ENCODE measurements at regions not wholly inside any gene's neighbourhood (a gene's known extent, or its start where the extent isn't known, plus 50 kb on each side); places are given as distances from the start of the nearest gene placed in this dataset.

DNA sequence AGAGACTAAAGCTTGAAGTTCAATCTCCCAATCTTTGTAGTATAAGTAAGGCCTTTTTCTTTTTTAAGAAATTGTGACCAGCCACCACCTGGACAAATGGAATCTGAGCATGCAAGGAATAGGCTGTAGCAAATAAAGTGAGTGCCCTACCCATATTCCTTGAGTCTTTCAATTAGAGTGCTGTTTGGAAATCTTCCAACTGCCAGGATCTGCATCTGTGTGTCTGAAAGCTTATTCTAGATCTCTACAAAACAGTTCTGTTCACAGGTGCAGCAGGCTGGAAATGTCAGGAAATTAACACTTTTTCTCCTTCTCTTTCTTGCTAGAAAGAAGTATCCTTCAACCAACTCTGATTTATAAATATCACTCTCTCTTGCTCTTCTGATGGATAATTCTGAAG is 76.7 kb upstream of the NDST3 start:
- TF ChIP-seq, protein P1, sequence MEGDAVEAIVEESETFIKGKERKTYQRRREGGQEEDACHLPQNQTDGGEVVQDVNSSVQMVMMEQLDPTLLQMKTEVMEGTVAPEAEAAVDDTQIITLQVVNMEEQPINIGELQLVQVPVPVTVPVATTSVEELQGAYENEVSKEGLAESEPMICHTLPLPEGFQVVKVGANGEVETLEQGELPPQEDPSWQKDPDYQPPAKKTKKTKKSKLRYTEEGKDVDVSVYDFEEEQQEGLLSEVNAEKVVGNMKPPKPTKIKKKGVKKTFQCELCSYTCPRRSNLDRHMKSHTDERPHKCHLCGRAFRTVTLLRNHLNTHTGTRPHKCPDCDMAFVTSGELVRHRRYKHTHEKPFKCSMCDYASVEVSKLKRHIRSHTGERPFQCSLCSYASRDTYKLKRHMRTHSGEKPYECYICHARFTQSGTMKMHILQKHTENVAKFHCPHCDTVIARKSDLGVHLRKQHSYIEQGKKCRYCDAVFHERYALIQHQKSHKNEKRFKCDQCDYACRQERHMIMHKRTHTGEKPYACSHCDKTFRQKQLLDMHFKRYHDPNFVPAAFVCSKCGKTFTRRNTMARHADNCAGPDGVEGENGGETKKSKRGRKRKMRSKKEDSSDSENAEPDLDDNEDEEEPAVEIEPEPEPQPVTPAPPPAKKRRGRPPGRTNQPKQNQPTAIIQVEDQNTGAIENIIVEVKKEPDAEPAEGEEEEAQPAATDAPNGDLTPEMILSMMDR (IDR thresholded peaks at IDR 0.05), result no peak
- no peak for TF ChIP-seq POLR2A (IDR thresholded peaks at IDR 0.05)
